ENCODE measurements at regions not wholly inside any gene's neighbourhood (a gene's known extent, or its start where the extent isn't known, plus 50 kb on each side); places are given as distances from the start of the nearest gene placed in this dataset.

DNA sequence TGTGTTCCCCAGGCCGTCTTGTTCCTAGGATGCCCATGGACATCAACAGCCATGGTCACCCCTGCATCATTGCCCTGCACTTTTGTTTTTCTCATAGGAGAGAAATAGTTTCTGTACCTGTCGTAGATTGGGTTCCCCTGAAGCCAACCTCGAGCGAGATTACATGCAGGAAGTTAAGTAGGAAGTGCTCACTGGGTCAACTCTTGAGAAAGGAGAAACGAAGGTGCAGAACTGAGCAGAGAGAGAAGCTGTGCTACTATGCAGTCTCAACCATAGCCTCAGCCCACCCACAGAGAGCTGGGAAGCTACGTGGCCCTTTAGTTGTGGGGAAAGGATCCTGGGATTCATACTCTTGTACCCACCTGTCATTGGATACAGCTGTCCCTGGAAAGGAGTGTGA lies 165.2 kb downstream of the HERPUD2 start:
- Histone ChIP-seq H3K4me3 (no peak overlapping the region), H3K27me3 (no peaks in the 10 kb centered on the region), H3K4me1 (no peaks in the 10 kb centered on the region), H3K36me3 (ENCODE audit: low read depth, missing control alignments) (no peaks in the 10 kb centered on the region), H3K9me3 (no peaks in the 10 kb centered on the region), H3K27ac (no peak overlapping the region)
- TF ChIP-seq POLR2A (IDR thresholded peaks at IDR 0.05): no peak
- TF ChIP-seq, protein P1, sequence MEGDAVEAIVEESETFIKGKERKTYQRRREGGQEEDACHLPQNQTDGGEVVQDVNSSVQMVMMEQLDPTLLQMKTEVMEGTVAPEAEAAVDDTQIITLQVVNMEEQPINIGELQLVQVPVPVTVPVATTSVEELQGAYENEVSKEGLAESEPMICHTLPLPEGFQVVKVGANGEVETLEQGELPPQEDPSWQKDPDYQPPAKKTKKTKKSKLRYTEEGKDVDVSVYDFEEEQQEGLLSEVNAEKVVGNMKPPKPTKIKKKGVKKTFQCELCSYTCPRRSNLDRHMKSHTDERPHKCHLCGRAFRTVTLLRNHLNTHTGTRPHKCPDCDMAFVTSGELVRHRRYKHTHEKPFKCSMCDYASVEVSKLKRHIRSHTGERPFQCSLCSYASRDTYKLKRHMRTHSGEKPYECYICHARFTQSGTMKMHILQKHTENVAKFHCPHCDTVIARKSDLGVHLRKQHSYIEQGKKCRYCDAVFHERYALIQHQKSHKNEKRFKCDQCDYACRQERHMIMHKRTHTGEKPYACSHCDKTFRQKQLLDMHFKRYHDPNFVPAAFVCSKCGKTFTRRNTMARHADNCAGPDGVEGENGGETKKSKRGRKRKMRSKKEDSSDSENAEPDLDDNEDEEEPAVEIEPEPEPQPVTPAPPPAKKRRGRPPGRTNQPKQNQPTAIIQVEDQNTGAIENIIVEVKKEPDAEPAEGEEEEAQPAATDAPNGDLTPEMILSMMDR (IDR thresholded peaks at IDR 0.05): no peak
- DNase-seq: no peak
- intact Hi-C loops (cut with DNase I; ENCODE audit: low total_unique reads): no loop called here
- 85 to 88% methylated on average over 6 of the region's 6 CpGs for WGBS, 2 donors

DNA sequence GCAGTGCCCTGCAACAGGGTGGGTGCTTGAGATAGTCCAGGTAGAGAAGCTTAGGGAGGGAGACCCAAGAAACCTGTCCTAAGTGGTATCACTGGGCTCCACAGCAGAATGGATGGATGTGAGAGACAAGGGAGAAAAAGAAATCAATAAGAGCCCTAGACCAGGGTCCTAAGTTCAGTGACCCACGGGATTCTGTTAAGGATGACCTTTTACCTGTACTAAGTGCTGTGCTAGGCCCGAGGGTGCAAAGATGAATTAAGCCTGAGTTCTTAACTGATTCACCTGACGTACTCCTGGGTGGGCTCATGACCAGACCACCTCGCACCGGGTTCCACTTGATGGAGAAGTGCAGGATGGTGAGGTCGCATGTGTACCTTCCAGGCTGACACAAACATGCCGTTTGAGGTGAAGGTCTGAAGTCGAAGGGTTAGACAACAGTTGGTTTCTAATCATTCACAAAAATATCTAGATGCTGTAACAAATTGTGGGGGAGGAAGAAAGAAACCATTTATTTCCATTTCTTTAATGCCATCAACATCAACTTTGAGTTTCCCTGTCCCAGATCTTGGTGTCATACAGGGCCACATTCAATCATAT lies 166.5 kb downstream of the HERPUD2 start:
- no peaks in the 10 kb centered on the region for H3K9me3 ChIP-seq
- no peaks in the 10 kb centered on the region for H3K36me3 ChIP-seq (ENCODE audit: low read depth, missing control alignments)
- no peak overlapping the region for H3K27ac ChIP-seq
- intact Hi-C loops (cut with DNase I; ENCODE audit: low total_unique reads): no loop called here
- no peak for DNase-seq
- no peak overlapping the region for H3K4me3 ChIP-seq
- TF ChIP-seq, protein P1 (IDR thresholded peaks at IDR 0.05): no peak
- no peak for TF ChIP-seq POLR2A (IDR thresholded peaks at IDR 0.05)
- H3K4me1 ChIP-seq: no peaks in the 10 kb centered on the region
- no peaks in the 10 kb centered on the region for H3K27me3 ChIP-seq
- 88 to 90% methylated on average over 8 of the region's 8 CpGs for WGBS, 2 donors

DNA sequence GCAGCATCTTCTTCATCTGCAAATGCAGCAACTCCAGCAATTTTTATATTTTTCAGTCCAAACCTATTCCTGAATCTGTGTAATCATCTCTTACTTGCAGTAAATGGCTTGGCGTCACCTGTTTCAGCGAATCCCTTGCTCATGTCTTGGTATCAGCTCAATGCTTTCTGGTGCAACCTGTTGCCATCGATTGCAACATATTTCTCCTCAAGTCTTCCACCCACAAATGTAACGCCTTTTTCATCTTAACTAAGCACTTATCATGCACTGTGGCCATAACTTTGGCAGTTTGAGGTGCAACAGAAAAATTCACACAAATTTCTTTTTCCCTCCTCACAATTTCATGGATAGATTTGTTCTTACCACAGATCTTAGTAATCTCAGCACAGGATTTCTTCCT lies 168.3 kb downstream of the HERPUD2 start:
- intact Hi-C loops (cut with DNase I; ENCODE audit: low total_unique reads): no loop called here
- H3K27ac ChIP-seq: no peak overlapping the region
- no peaks in the 10 kb centered on the region for H3K4me1 ChIP-seq
- no peaks in the 10 kb centered on the region for H3K27me3 ChIP-seq
- no peak for DNase-seq
- H3K4me3 ChIP-seq: no peak overlapping the region
- WGBS, 2 donors: 89 to 96% methylated on average over 4 of the region's 4 CpGs
- no peaks in the 10 kb centered on the region for H3K9me3 ChIP-seq
- TF ChIP-seq, protein P1 (IDR thresholded peaks at IDR 0.05): no peak
- no peak for TF ChIP-seq POLR2A (IDR thresholded peaks at IDR 0.05)
- no peaks in the 10 kb centered on the region for H3K36me3 ChIP-seq (ENCODE audit: low read depth, missing control alignments)

DNA sequence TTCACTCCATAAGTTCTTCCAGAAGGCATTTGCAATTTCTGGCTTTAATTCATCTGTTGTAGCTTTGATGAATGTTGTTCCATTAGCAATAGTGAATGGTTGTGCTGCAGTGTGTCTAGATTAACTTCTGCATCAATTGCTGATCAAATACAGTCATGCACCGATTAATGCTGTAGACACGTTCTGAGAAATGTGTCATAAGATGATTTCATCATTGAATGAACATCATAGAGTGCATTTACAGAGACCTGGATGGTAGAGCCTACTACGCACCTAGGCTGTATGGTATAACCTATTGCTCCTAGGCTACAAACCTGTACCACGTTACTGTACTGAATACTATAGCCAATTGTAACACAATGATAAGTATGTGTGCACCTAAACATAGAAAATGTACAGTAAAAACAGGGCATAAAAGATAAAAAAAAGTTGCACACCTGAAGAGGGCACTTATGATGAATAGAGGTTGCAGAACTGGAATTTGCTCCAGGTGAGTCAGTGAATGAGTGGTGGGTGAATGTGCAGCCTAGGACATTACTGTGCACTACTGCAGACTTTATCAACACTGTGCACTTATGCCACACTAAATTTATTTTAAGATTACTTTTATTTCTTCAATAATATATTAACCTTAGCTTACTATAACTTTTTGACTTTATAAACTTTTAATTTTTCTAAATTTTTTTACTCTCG lies 170.7 kb downstream of the HERPUD2 start:
- Histone ChIP-seq H3K4me3 (no peak overlapping the region), H3K27ac (no peak overlapping the region), H3K36me3 (ENCODE audit: low read depth, missing control alignments) (no peaks in the 10 kb centered on the region), H3K27me3 (no peaks in the 10 kb centered on the region), H3K9me3 (no peaks in the 10 kb centered on the region), H3K4me1 (no peaks in the 10 kb centered on the region)
- no peak for TF ChIP-seq POLR2A (IDR thresholded peaks at IDR 0.05)
- TF ChIP-seq, protein P1 (IDR thresholded peaks at IDR 0.05): no peak
- intact Hi-C loops (cut with DNase I; ENCODE audit: low total_unique reads): no loop called here
- DNase-seq: no peak
- WGBS, 2 donors: 92 to 95% methylated on average over 5 of the region's 5 CpGs

DNA sequence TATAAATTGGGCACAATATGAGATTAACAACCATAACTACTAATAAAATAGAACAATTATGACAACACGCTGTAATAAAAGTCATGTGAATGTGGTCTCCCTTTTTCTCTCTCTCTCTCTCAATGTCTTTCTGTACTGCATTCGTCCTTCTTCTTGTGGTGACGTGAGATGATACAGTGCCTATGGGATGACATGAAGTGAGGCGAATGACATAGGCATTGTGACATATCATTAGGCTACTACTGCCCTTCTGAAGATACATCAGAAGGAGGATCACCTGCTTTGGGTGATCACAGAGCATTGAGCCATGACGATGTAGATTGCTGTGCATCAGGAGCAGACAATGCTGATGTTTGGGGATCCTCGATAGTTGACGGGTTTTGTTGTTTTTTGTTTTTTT lies 171.6 kb downstream of the HERPUD2 start:
- Histone ChIP-seq H3K4me3 (no peak overlapping the region), H3K27me3 (no peaks in the 10 kb centered on the region), H3K4me1 (no peaks in the 10 kb centered on the region), H3K36me3 (ENCODE audit: low read depth, missing control alignments) (no peaks in the 10 kb centered on the region), H3K9me3 (no peaks in the 10 kb centered on the region), H3K27ac (no peak overlapping the region)
- intact Hi-C loops (cut with DNase I; ENCODE audit: low total_unique reads): no loop called here
- DNase-seq: no peak
- WGBS, 2 donors: 90 to 92% methylated on average over 7 of the region's 7 CpGs
- no peak for TF ChIP-seq POLR2A (IDR thresholded peaks at IDR 0.05)
- TF ChIP-seq, protein P1 (IDR thresholded peaks at IDR 0.05): no peak
